Effector memory CD8-positive, alpha-beta T cell (primary cell): ENCODE measurements at regions not wholly inside any gene's neighbourhood (a gene's known extent, or its start where the extent isn't known, plus 50 kb on each side); places are given as distances from the start of the nearest gene placed in this dataset.

Source experiments
- ATAC-seq: fragments of 150-1000 bp; cut with Tn5 transposase; replicated peaks from 2 replicates; pipeline ENCODE4 v1.10.0; 2021; ENCODE audit warnings: mild to moderate bottlenecking, moderate library complexity
- DNase-seq, 3 experiments: peaks; one replicate each; pipeline ENCODE4 v3.0.0; 2021
- H3K27ac Mint-ChIP-seq, 2 donors: one replicate each; pipeline ENCODE4 v1.8.0; 2022; ENCODE audit warnings: mild to moderate bottlenecking in 2 of 2, mixed read lengths in 2 of 2, moderate library complexity in 2 of 2
- H3K27me3 Mint-ChIP-seq, 2 donors: one replicate each; pipeline ENCODE4 v1.8.0; 2022; ENCODE audit warnings: mixed read lengths in 2 of 2
- H3K36me3 Mint-ChIP-seq: one replicate; pipeline ENCODE4 v1.8.0; 2022; ENCODE audit warnings: mild to moderate bottlenecking, moderate library complexity, mixed read lengths; ENCODE audit not compliant: insufficient read depth
- H3K4me1 Mint-ChIP-seq, 2 donors: one replicate each; pipeline ENCODE4 v1.8.0; 2022; ENCODE audit warnings: low read depth in 2 of 2, mixed read lengths in 2 of 2
- H3K4me3 Mint-ChIP-seq, 2 donors: one replicate each; pipeline ENCODE4 v1.8.0; 2022; ENCODE audit warnings: mild to moderate bottlenecking in 2 of 2, mixed read lengths in 2 of 2, moderate library complexity in 2 of 2
- H3K9me3 Mint-ChIP-seq, 2 donors: one replicate each; pipeline ENCODE4 v1.8.0; 2022; ENCODE audit warnings: mixed read lengths in 2 of 2

GRCh38 chr1:94709891-94710581 lies 110.1 kb upstream of the SLC44A3 start:
- H3K27me3 Mint-ChIP-seq, result peaks cover 0 to 5% of the 10 kb centered on the region in 2 donors
- peaks cover 3% of the 10 kb centered on the region for H3K36me3 Mint-ChIP-seq
- no peaks in the 10 kb centered on the region for H3K9me3 Mint-ChIP-seq
- H3K27ac Mint-ChIP-seq, result no peak overlapping the region
- H3K4me1 Mint-ChIP-seq, result no peaks in the 10 kb centered on the region
- ATAC-seq (no peak), DNase-seq (no peak)
- H3K4me3 Mint-ChIP-seq, result no peak overlapping the region

- H3K4me3 Mint-ChIP-seq, result no peak overlapping the region
- ATAC-seq, result no peak
- peaks cover 0 to 5% of the 10 kb centered on the region in 2 donors for H3K27me3 Mint-ChIP-seq
- H3K36me3 Mint-ChIP-seq, result peaks cover 3% of the 10 kb centered on the region
- no peak overlapping the region for H3K27ac Mint-ChIP-seq
- no peaks in the 10 kb centered on the region for H3K4me1 Mint-ChIP-seq
- H3K9me3 Mint-ChIP-seq, result no peaks in the 10 kb centered on the region
- no peak for DNase-seq
These were observed 111.3 kb upstream of the SLC44A3 start for GRCh38 chr1:94708811-94709210.

GRCh38 chr1:94708299-94708685 lies 111.9 kb upstream of the SLC44A3 start:
- H3K27me3 Mint-ChIP-seq, result peaks cover 0 to 5% of the 10 kb centered on the region in 2 donors
- H3K4me3 Mint-ChIP-seq, result no peak overlapping the region
- no peaks in the 10 kb centered on the region for H3K9me3 Mint-ChIP-seq
- DNase-seq, result no peak
- no peak for ATAC-seq
- H3K4me1 Mint-ChIP-seq, result no peaks in the 10 kb centered on the region
- H3K36me3 Mint-ChIP-seq, result peaks cover 3% of the 10 kb centered on the region
- H3K27ac Mint-ChIP-seq, result no peak overlapping the region

GRCh38 chr1:94707321-94708298 lies 112.5 kb upstream of the SLC44A3 start:
- no peak overlapping the region for H3K27ac Mint-ChIP-seq
- DNase-seq (no peak), ATAC-seq (no peak)
- peaks cover 0 to 5% of the 10 kb centered on the region in 2 donors for H3K27me3 Mint-ChIP-seq
- peaks cover 3% of the 10 kb centered on the region for H3K36me3 Mint-ChIP-seq
- no peaks in the 10 kb centered on the region for H3K9me3 Mint-ChIP-seq
- H3K4me3 Mint-ChIP-seq, result no peak overlapping the region
- H3K4me1 Mint-ChIP-seq, result no peaks in the 10 kb centered on the region

GRCh38 chr1:94702442-94702815 lies 117.7 kb upstream of the SLC44A3 start:
- ATAC-seq, result no peak
- H3K4me3 Mint-ChIP-seq, result no peak overlapping the region
- H3K27ac Mint-ChIP-seq, result no peak overlapping the region

GRCh38 chr1:94701796-94702441 lies 118.2 kb upstream of the SLC44A3 start:
- Mint-ChIP-seq H3K4me1 (no peaks in the 10 kb centered on the region), H3K9me3 (peaks cover 0 to 1% of the 10 kb centered on the region in 2 donors), H3K27me3 (no peaks in the 10 kb centered on the region), H3K36me3 (no peaks in the 10 kb centered on the region), H3K4me3 (no peak overlapping the region), H3K27ac (no peak overlapping the region)
- DNase-seq (no peak), ATAC-seq (no peak)

More at GRCh38 chr1:94702442-94702815, 117.7 kb upstream of the SLC44A3 start:
- peaks cover 0 to 1% of the 10 kb centered on the region in 2 donors for H3K9me3 Mint-ChIP-seq
- peaks cover 0 to 3% of the 10 kb centered on the region in 2 donors for H3K27me3 Mint-ChIP-seq
- no peak for DNase-seq
- no peaks in the 10 kb centered on the region for H3K36me3 Mint-ChIP-seq
- H3K4me1 Mint-ChIP-seq, result no peaks in the 10 kb centered on the region

- Mint-ChIP-seq H3K4me3 (no peak overlapping the region), H3K36me3 (no peaks in the 10 kb centered on the region), H3K4me1 (peaks cover 0 to 4% of the 10 kb centered on the region in 2 donors), H3K27me3 (peaks cover 10 to 13% of the 10 kb centered on the region in 2 donors), H3K27ac (no peak overlapping the region), H3K9me3 (peaks cover 0 to 1% of the 10 kb centered on the region in 2 donors)
- DNase-seq (no peak), ATAC-seq (no peak)
These were observed 121.2 kb upstream of the SLC44A3 start for GRCh38 chr1:94698759-94699502.

GRCh38 chr1:94698356-94698755 lies 121.8 kb upstream of the SLC44A3 start:
- Mint-ChIP-seq H3K36me3 (no peaks in the 10 kb centered on the region), H3K4me3 (no peak overlapping the region), H3K27me3 (peaks cover 13 to 19% of the 10 kb centered on the region in 2 donors), H3K4me1 (peaks cover 0 to 6% of the 10 kb centered on the region in 2 donors), H3K27ac (no peak overlapping the region), H3K9me3 (peaks cover 0 to 1% of the 10 kb centered on the region in 2 donors)
- DNase-seq, result no peak
- ATAC-seq, result no peak

GRCh38 chr1:94697839-94698238 lies 122.3 kb upstream of the SLC44A3 start:
- H3K9me3 Mint-ChIP-seq, result peaks cover 0 to 1% of the 10 kb centered on the region in 2 donors
- ATAC-seq, result no peak
- H3K27ac Mint-ChIP-seq, result no peak overlapping the region
- H3K36me3 Mint-ChIP-seq, result no peaks in the 10 kb centered on the region
- DNase-seq, result no peak
- H3K4me1 Mint-ChIP-seq, result peaks cover 0 to 6% of the 10 kb centered on the region in 2 donors
- no peak overlapping the region for H3K4me3 Mint-ChIP-seq
- peaks cover 17 to 24% of the 10 kb centered on the region in 2 donors for H3K27me3 Mint-ChIP-seq

- Mint-ChIP-seq H3K27ac (no peak overlapping the region), H3K9me3 (no peaks in the 10 kb centered on the region), H3K4me1 (peaks cover 0 to 6% of the 10 kb centered on the region in 2 donors), H3K27me3 (peaks cover 23 to 24% of the 10 kb centered on the region in 2 donors), H3K4me3 (no peak overlapping the region), H3K36me3 (no peaks in the 10 kb centered on the region)
- ATAC-seq, result peak; percentile 47
- no peak for DNase-seq
These were observed 125.8 kb upstream of the SLC44A3 start for GRCh38 chr1:94694226-94694915.

GRCh38 chr1:94693435-94693834 lies 126.7 kb upstream of the SLC44A3 start:
- Mint-ChIP-seq H3K27ac (no peak overlapping the region), H3K36me3 (no peaks in the 10 kb centered on the region), H3K4me3 (no peak overlapping the region), H3K27me3 (peaks cover 24 to 26% of the 10 kb centered on the region in 2 donors), H3K4me1 (peaks cover 0 to 6% of the 10 kb centered on the region in 2 donors), H3K9me3 (no peaks in the 10 kb centered on the region)
- ATAC-seq (no peak), DNase-seq (no peak)

- Mint-ChIP-seq H3K36me3 (no peaks in the 10 kb centered on the region), H3K27me3 (peaks cover 24 to 29% of the 10 kb centered on the region in 2 donors), H3K4me3 (no peak overlapping the region), H3K9me3 (no peaks in the 10 kb centered on the region), H3K4me1 (peaks cover 0 to 6% of the 10 kb centered on the region in 2 donors), H3K27ac (no peak overlapping the region)
- DNase-seq (no peak), ATAC-seq (no peak)
These were observed 127.1 kb upstream of the SLC44A3 start for GRCh38 chr1:94693029-94693428.
